Islet of Langerhans (tissue), 1 donor: ENCODE measurements at regions not wholly inside any gene's neighbourhood (a gene's known extent, or its start where the extent isn't known, plus 50 kb on each side); places are given as distances from the start of the nearest gene placed in this dataset.

Source experiments
- FAIRE-seq: peaks from one replicate; lab custom pipeline; 2011; peaks lifted over from hg19 to GRCh38; lab: Jason Lieb, UNC

DNA sequence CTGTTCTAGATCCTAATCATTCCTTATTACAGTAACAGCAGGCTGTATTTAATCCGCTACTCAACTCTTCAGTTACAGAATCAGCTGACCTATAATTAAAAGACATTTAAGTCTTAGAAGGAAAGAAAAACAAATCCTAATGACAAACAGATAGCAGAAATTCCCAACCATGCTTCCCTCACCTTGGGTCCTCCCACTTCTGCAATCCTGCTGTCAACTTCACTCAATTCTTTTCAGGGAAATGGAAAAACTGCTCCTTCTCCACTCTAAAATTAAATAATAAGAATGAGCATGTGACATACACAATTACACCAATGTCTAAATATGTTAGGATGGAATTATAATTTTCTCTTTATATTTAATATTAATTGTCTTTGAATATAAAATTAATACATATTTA, 182.6 kb upstream of the LYPLAL1 start:
- no peak for FAIRE-seq

DNA sequence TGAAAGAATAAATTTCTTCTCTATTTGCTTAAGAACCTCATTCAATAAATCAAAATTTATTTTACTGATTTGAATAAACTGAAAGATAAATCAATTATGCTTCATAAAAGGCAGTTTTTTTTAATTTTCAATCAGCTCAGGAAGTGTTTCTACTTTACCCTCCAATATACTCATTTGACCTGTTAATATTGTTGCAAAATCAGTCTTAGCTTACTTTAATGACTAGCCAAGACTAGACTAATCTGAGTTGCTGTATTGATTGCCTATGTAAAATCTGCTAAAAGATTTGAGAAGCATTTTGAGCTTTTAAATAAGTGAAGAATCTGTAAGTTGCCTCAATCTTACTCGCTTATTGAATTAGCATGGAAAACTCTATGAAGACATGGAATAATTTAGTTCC, 179.1 kb upstream of the LYPLAL1 start:
- no peak for FAIRE-seq

DNA sequence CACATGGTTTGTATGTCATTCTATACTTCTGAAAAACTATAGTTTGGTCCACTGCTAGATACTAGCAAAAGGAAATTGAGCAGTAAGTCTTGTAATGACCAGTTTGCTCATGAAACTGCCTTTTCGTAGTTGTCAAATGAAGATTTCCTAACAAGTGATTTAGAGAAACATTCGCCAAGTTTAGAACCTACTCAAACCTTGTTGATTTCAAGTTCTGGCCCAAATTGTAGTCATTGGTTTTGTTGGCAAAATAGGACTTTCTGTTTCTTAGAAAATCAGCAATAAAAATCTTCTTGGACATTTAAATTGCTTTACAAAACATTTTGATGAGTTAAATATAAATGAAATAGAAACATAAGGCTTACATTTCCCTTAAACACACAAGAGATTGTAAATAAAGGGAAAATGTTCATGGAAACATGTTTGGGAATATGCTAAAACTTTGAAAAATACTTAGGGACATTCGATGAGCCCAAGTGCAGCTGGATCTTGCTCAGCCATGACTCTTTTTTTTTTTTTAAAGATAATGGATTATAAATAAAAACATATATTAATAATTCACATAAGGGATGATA, 178.5 kb upstream of the LYPLAL1 start:
- no peak for FAIRE-seq

DNA sequence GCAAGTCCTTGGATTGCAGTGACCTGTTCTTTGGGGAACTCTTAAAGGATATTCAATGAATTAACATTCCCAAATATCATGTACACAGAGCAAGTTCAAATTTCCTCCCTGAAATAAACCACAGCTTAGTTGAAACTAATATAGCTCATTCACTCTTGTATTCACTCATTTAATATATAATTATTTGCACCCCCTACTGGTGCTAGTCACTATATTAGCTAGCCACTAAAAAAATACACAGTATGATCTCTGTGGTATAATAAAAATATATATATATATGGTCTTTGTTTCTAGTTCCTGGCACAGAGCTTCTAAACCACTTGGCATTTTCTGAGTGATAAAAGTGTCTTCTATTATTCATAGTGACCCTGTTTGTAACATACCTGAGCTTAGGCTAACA, 177.3 kb upstream of the LYPLAL1 start:
- no peak for FAIRE-seq

DNA sequence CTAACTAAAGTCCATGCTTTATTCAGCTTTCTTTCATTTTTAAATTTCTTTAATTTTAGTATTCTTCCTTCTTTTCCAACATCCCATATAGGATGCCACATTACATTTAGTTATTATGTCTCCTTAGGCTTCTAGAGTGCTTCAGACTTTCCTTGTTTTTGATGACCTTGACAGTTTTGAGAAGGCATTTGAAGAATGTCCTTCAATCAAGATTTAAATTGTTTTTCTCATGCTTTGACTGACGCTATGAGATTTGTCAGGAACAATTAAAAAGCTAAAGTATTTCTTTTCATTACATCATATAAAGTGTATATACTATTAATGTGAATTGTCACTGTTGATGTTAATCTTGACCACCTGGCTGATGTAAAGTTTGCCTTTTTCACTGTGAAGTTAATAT, 173.7 kb upstream of the LYPLAL1 start:
- FAIRE-seq = no peak

DNA sequence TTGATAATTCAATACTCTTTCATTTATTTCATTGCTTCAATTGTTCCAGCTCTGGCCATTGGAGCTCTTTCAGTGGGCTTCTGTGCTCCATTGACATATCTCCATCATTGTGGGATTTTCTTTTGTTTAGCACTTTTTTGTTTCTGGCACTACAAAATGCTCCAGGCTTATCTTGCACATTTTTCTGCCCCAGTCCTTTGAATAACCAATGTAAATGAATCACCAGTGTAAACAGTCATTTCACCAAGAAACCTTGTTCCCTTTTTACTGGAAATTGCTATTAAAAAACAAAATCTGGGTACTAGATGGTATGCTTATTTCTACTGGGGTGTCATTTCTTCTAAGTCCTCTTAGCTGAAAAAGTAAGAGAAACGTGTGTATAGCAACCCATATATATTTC, 173.0 kb upstream of the LYPLAL1 start:
- no peak for FAIRE-seq

DNA sequence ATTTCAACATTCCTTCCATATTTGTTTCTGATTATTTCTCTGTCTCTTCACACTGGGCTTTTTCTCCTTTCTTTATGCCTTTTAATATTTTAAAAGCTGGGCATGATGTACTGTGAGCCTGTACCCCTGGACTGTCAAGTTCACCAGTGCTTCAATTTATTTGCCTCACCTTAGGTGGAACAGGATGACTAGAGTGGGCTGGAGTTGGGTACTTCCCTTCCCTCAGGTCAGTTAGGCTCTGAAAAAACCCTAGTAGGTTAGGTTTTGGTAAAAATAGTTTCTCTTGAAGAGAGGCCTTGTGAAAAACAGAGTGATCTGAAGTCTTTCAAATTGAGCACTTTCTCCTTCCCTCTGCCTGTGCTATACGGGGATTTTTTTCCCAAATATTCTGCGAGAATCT, 163.0 kb upstream of the LYPLAL1 start:
- no peak for FAIRE-seq

DNA sequence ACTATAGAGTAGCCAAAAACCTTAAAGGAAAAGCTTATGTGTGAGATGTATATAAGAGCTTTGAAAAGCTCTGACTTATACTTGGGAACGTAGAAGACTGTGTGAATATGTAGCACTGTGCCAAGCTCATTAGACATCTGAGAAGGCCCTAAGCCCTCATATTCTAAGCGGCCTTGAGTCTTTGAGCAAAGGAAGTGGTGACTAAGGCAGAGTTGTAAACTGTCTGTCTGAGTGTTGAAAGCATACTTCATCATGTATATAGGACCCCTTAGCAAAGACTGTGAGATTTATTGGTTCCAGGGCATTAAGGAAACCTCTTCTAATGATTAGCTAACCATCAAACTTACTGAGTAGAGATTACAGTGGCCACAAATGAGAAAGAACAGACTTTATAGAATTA, 153.3 kb upstream of the LYPLAL1 start:
- no peak for FAIRE-seq

DNA sequence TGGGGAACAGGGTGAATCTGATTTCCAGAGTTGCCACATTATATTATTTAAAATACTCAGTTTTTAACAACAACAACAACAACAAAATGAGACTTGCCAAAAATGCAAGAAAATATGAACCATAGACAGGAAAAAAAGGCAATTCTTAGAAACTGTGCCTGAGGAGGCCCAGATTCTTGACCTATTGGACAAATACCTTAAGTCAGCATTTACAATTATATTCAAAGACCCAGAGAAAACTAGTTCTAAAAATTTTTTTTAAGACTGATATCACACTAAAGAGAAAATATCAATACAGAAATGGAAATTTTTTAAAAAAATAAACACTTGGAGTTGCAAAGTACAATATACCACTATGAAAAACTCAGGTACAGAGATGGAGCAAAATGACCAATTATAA, 152.8 kb upstream of the LYPLAL1 start:
- no peak for FAIRE-seq

DNA sequence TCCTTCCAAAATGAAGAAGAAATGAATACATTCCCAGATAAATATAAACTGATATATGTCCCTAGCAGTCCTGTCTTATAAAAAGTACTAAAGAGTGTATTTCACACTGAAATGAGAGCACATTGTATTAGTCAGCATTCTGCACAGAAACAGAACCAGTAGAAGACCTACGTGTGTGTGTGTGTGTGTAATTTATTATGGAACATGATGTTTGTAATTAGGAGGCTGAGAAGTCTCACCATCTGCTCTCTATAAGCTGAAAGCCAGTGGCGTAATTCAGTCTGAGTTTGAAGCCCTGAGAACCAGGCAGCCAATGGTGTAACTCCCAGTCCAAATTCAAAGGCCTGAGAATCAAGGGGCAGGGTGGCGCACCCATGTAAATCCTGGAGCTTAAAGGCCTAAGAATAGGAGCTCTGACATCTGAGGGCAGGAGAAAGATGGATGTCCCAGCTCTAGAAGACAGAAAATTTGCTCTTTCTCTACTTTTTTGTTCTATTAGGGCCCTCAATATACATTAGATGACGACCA, 146.5 kb upstream of the LYPLAL1 start:
- no peak for FAIRE-seq

DNA sequence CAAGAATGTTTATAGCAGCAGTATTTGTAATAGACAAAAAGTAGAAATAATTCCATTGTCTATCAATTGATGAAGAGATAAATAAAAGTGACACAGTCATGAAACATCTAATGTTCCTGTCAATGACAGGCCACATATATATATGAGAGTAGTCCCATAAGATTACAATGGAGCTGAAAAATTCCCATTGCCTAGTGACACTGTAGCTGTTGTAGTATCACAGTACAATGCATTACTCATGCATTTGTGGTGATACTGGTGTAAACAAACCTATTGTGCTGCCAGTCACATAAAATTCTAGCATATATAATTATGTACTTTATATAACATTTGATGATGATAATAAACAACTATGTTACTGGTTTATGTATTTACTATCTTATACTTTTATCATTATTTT, 141.9 kb upstream of the LYPLAL1 start:
- FAIRE-seq = no peak

DNA sequence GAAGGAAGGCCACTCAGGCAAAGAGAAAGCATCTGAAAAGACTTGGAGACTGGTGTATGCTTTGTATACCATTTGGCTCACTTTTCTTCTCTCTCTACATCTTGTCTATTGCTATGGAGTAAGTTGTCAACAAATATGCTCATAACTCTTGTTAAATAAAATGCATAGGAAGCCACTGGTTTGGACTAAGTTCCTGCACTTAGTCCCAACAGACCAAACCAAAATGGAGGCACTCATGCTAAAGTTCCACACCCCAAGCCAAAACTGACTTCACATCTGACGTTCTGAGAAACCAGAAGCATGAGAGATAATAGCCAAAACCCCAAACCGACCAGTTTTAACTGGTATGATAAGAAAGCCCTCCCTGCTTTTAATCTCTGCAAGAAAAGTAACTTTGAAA, 135.3 kb upstream of the LYPLAL1 start:
- FAIRE-seq = no peak

DNA sequence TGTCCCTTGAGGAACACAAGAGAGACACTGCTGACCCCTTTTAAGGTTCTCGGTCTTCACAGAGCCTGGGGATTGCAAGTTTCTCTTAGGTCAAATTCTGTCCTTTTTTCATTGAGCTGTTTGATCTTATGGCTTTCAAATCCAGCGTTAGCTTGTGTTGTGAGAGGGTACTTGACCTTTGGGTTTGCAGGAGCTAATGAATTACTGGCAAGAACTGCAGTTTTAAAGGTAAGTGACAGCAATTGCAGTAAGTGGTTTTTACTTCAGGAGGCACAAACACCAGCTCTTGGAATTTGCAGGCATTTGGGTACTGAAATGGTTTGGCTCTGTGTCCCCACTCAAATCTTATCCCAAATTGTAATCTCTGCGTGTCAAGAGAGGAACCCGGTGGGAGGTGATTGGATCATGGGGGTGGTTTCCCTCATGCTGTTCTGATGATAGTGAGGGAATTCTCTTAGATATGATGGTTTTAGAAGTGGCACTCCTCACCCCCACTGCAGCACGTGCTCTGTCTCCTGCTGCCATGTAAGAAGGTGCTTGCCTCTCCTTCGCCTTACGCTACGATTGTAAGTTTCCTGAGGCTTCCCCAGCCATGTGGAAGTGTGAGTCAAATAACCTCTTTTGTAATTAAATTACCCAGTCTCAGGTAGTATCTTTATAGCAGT, 134.5 kb upstream of the LYPLAL1 start:
- FAIRE-seq = no peak

DNA sequence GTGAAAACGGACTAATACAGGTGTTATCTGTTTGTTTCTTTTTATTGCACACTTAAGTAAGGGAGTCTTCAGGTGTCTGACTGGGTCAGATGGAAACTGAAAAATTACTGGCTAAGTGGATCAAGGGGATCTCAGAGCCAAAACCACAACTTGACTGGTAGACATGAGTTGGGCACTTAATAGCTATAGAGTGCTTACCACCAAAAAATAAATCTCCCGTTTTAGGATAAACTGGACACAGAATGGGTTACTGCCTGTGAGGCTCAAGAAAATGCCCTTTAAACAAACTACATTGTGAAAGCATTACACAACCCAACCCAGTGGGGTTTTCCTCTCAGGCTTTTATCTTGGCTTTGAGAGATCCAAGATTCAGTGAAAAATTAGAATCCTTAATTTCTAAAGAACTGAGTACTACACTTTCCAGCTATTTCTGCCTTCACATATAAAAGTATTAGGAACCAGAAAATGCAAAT, 134.0 kb upstream of the LYPLAL1 start:
- FAIRE-seq = no peak

DNA sequence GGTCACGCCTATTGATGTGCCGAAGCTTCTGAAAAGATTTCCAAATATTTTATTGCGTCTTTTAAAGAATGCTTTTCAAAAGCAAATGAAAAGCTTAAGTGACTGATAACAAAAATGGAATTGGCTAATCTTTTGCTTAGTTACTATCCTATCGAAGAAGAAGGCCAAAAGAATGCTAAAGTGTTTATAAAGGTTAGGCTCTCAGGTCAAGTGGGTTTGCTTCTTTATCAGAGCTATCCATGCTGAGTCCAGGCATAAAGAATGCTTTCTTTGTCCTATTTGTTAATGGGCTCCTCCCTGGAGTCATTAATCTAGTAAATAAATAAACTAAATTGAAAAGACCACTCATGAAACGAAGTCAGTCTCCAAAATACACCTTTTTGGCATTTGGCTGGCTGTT, 133.4 kb upstream of the LYPLAL1 start:
- FAIRE-seq = no peak

DNA sequence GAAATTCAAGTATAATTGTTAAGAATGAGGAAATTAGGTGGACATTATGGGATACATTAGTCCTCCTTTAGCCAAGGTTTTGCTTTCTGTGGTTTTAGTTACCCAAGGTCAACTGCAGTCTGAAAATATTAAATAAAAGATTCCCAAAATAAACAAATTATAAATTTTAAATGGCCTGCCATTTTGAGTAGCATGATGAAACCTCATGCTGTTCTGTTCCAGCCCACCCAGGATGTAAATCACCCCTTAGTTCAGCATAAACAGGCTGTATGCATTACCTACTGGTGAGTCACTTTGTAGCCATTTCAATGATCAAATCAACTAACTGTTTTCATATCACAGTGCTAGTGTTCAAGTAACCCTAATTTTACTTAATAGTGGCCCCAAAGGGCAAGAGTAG, 132.5 kb upstream of the LYPLAL1 start:
- FAIRE-seq = no peak

DNA sequence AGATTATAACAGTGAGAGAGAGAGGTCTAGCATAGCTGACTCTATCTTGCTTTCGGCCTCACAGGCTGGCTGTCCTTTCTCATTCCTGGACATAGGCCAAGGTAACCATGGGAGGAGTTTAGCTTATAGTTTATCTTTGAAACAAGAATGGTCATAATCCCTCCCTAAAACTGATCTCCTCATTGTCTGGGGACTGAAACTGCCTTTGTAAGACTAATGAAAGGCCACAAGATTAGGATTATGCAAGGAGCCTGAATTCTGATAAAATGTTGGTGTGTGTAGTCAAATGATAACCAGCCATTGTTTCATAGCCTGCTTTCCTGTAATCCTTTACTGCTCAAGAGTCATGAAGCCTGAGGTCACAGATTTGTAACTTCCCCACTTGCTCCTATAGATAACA, 131.9 kb upstream of the LYPLAL1 start:
- FAIRE-seq = no peak

DNA sequence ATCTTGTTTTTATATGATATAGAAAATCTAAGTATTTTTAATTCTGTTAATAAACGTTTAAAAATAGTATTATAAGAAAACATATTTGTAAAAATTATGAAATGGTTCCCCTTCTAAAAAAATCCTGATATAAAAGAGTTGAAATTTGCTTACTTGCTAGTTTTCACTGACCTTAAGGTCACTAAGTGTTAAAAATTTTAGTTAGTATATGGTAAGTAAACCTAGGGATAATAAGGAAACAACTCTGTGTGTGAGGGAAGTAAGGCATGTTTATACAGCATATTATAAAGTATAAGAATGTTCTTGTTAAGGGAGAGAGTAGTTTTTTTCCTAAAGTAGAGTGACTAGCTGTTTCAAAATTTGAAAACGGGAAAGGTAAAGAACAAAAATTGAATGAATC, 130.9 kb upstream of the LYPLAL1 start:
- no peak for FAIRE-seq

DNA sequence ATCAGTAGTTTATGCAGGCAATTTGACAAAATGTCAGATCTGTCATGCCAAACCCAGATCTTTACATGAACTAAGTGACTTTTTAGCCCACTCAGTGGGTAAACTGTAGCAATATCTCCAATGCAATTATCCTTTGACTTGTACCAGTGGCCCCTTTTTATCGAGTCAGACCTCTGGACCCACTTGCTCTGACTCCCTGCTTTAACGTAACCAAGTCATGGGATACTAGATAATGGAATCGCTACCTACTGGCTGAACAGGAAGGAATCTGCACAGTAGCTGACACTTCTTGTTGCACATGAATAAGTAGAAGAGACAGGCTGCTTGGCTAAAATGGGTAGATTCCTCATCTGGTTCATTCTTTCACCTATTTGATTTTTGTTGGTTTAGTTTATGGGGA, 128.4 kb upstream of the LYPLAL1 start:
- no peak for FAIRE-seq

DNA sequence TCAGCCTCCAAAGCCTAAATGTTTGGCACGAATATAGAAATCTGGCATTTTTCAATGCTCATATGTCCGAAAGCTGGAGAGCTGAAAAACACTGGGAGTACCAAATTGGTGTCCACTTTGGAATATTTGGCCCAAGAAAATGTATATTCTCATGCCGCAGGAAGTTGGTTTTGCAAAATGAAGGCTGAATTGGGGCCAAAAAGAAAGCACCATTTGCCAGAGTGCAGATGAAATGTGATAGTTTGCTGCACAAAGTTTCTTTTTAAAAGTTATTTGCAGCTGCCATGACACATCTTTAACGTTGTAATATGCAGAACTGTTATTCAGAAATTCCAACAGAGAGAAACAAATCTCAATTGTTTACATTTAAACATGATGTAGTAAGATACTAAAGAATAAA, 124.2 kb upstream of the LYPLAL1 start:
- FAIRE-seq = no peak

DNA sequence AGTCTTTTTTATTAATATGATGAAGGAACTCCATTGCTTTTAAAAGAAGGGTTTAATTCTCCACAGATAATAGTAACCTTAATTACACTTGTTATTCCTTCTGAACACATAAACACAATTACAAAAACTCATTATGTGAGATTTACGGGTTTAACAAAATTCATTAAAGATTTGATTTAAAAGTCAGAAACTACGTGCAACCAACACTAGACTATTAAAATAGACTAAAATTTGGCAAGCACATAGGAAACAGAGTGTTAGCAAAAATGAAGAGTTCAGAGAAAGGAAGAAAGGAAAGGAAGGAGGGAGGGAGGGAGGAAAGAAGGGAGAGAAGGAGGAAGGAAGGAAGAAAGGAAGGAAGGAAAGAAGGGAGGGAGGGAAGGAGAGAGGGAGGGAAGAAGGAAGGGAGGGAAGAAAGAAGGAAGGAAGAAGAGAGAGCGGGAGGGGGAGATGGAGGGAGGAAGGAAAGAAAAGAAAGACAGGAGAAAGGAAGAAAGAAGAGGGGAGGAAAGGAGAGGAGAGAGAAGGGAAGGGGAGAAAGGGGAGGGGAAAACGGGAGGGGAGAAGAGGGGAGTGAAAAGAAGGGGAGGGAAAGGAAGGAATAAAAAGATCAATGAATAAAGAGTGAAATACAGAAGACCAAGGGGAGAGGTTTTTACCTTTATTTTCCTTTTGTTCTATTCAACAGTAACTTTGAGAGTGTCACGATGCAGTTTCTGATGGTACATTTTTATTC, 123.4 kb upstream of the LYPLAL1 start:
- FAIRE-seq = no peak

DNA sequence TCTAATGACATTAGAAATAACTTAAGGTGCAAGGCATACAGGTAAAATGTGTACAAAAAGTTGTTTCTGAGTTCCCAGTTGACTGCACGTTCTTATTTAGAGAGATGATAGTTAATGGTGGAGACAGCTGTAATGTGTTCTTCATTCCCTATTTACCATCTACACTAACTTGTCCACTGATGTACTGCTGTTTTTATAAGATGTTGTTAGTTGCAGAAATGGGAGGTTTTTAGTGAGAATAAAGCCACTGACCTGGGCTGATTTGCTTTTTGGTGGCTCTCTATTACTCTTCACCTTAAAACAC, 122.9 kb upstream of the LYPLAL1 start:
- no peak for FAIRE-seq

DNA sequence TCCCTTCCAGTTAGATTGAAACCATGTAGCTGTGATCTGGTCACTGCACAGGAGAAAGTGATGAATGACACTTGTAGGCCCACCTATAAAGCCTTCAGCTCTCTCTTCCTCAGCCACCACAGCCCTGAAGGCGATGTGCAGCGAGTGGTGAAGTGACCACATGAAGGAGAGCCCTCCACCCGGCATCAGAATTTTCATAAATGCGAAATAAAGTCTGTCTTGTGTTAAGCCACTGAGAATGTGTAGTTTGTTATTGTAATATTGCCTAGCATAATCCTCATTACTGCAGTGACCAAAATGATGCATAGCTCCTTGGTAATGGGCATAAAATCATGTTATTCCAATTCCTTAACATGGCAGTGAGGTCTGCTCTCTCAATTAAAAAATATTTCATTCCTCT, 122.1 kb upstream of the LYPLAL1 start:
- no peak for FAIRE-seq
